ENCODE measurements at regions not wholly inside any gene's neighbourhood (a gene's known extent, or its start where the extent isn't known, plus 50 kb on each side); places are given as distances from the start of the nearest gene placed in this dataset.

DNA sequence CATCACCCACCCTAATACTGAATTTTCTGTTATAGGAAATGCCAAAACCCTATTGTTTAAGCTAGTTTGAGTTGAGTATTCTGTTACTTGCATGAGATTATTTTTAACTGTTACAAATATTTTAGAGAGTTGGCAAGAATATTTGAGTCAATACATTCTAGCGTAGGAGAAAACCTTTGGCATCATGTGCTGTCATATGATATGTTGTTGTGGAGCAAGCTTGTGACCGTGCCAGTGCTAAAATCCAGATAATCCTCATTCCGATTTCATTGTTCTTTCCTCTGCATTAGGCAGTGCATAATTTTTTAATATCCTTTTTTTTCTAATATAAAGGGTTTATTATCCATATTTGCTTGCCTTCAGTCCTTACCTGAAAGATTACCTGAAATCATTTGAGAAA is 168.0 kb upstream of the GMNC start:
- TF ChIP-seq POLR2A (IDR thresholded peaks at IDR 0.05): no peak
- TF ChIP-seq, protein P1, sequence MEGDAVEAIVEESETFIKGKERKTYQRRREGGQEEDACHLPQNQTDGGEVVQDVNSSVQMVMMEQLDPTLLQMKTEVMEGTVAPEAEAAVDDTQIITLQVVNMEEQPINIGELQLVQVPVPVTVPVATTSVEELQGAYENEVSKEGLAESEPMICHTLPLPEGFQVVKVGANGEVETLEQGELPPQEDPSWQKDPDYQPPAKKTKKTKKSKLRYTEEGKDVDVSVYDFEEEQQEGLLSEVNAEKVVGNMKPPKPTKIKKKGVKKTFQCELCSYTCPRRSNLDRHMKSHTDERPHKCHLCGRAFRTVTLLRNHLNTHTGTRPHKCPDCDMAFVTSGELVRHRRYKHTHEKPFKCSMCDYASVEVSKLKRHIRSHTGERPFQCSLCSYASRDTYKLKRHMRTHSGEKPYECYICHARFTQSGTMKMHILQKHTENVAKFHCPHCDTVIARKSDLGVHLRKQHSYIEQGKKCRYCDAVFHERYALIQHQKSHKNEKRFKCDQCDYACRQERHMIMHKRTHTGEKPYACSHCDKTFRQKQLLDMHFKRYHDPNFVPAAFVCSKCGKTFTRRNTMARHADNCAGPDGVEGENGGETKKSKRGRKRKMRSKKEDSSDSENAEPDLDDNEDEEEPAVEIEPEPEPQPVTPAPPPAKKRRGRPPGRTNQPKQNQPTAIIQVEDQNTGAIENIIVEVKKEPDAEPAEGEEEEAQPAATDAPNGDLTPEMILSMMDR (IDR thresholded peaks at IDR 0.05): no peak

Data from Peyer's patch (tissue), 4 donors.